C4-2B (cell line): ENCODE measurements at regions not wholly inside any gene's neighbourhood (a gene's known extent, or its start where the extent isn't known, plus 50 kb on each side); places are given as distances from the start of the nearest gene placed in this dataset.

Experiments used
- CTCF ChIP-seq: fragments of 450-650 bp; conservative IDR thresholded peaks from 2 replicates; pipeline ENCODE4 v1.5.1; 2017; ENCODE audit warnings: mild to moderate bottlenecking
- ZFX ChIP-seq: fragments of 450-650 bp; IDR thresholded peaks from 2 replicates; pipeline ENCODE4 v1.6.1; 2017

- TF ChIP-seq CTCF: no peak
- TF ChIP-seq ZFX: no peak
Measured at GRCh38 chr7:112622159-112622715, 141.4 kb downstream of the LSMEM1 start.
